HEK293T (cell line): ENCODE measurements at regions not wholly inside any gene's neighbourhood (a gene's known extent, or its start where the extent isn't known, plus 50 kb on each side); places are given as distances from the start of the nearest gene placed in this dataset.
"Not testable (repeated sequence)": the region's sequence is repeated elsewhere in the genome, so short reads cannot be mapped to it uniquely, and the experiment has no call there.

Experiments
- CTBP1 ChIP-seq: fragments of 450-650 bp; IDR thresholded peaks from 2 replicates; pipeline ENCODE4 v1.6.1; 2016; ENCODE audit warnings: borderline replicate concordance
- FOXA1 ChIP-seq: fragments of 450-650 bp; IDR thresholded peaks from 2 replicates; pipeline ENCODE4 v1.6.1; 2016; ENCODE audit warnings: mild to moderate bottlenecking
- TARDBP ChIP-seq: fragments of 450-650 bp; IDR thresholded peaks from 2 replicates; pipeline ENCODE4 v1.6.1; 2016

DNA sequence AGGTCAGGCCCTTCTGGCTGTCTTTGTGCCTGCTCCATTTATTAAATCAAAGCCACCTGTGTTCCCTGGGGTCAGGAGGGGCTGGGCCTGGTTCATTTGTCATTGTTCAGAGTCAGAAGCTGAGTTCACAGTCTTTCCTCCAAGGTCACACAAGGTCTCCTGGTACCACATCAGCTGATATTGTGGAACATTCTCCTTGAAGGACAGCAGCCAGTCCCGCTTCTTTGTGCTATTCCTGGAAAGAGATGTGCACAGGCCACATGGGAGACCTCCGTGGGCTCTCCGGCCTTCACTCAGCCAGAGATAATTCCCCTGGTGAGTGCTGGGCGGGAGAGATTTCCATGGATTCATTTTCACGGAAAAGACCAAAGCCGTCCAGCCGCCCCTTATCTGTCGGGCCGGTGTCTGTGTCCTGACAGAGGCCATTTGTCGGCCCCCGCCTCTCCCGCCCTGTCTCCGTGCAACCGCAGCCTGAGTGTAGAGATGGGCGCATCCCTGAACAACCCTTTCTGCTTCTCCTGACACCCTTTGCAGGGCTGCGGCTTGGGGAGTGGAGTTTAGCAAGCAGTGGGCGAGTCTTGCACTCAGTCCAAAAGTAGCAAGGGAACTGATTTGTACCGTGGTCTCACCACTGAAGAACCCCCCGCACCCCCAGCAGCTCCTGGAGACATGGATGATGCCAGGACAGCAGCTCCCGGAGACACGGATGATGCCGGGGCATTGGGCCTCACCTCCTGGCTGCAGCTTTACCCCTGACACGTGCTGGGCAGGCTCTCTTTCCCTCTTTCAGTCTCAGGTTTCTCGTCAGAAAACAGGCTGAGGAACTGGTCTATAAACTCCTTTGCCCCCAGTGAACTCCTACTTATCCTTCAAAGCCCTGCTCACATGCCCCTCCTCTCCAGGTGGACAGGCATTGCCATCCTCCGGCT lies 198.4 kb downstream of the LAT start:
- TF ChIP-seq CTBP1, FOXA1, TARDBP: not testable (repeated sequence)
